ELF-1 (cell line): ENCODE measurements at regions not wholly inside any gene's neighbourhood (a gene's known extent, or its start where the extent isn't known, plus 50 kb on each side); places are given as distances from the start of the nearest gene placed in this dataset.

ENCODE experiments used
- DNase-seq: peaks from one replicate; pipeline ENCODE4 v3.0.0-alpha.2; 2016; ENCODE audit warnings: low read depth, low spot score

GRCh38 chr4:100285121-100285520 lies 94.9 kb upstream of the DDIT4L start:
- DNase-seq = no peak

- DNase-seq = no peak
Observed at GRCh38 chr4:100284129-100284880, 94.0 kb upstream of the DDIT4L start.

GRCh38 chr4:100280807-100281206 lies 90.5 kb upstream of the DDIT4L start:
- DNase-seq = no peak

- no peak for DNase-seq
Observed at GRCh38 chr4:100278567-100278966, 88.3 kb upstream of the DDIT4L start.

GRCh38 chr4:100269446-100269845 lies 79.2 kb upstream of the DDIT4L start:
- DNase-seq = no peak

- DNase-seq = no peak
Observed at GRCh38 chr4:100268789-100269188, 78.5 kb upstream of the DDIT4L start.

GRCh38 chr4:100261346-100261745 lies 71.1 kb upstream of the DDIT4L start:
- DNase-seq = no peak

- DNase-seq = no peak
Observed at GRCh38 chr4:100258675-100259074, 68.4 kb upstream of the DDIT4L start.

- no peak for DNase-seq
Observed at GRCh38 chr4:100257567-100257966, 67.3 kb upstream of the DDIT4L start.

GRCh38 chr4:100254237-100254636 lies 64.0 kb upstream of the DDIT4L start:
- no peak for DNase-seq

- no peak for DNase-seq
Observed at GRCh38 chr4:100248476-100248875, 58.2 kb upstream of the DDIT4L start.

GRCh38 chr4:100246697-100247096 lies 56.4 kb upstream of the DDIT4L start:
- no peak for DNase-seq

- no peak for DNase-seq
Observed at GRCh38 chr4:100244347-100244746, 54.1 kb upstream of the DDIT4L start.
